NCI-H2081 treated with DMSO at 0.1 percent for 48 hours (cell line): ENCODE measurements at regions not wholly inside any gene's neighbourhood (a gene's known extent, or its start where the extent isn't known, plus 50 kb on each side); places are given as distances from the start of the nearest gene placed in this dataset.
"Not testable (repeated sequence)": the region's sequence is repeated elsewhere in the genome, so short reads cannot be mapped to it uniquely, and the experiment has no call there.

Experiments used
- DNase-seq: peaks from one replicate; lab custom pipeline; 2025; lab: John Stamatoyannopoulos, UW

DNA sequence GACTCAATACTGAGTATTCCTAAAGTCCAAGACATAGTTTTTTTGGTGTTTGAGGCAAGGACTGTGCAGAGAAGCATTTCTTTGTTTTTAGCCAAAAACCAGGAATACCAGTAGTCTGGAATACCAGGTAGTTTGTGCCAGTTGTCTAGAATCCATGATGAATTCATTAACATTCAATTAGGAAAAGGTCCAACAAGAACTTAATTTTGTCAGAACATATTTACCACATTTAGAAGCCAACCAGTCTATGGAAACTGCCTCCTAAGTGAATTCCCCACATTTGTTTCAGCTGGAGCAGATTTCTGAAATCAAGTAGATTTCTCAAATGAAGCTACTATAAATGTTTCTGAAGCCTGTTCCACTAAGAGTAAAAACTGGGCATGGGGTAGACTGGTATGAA is 1584.8 kb upstream of the ADGRL3 start:
- DNase-seq, result no peak

DNA sequence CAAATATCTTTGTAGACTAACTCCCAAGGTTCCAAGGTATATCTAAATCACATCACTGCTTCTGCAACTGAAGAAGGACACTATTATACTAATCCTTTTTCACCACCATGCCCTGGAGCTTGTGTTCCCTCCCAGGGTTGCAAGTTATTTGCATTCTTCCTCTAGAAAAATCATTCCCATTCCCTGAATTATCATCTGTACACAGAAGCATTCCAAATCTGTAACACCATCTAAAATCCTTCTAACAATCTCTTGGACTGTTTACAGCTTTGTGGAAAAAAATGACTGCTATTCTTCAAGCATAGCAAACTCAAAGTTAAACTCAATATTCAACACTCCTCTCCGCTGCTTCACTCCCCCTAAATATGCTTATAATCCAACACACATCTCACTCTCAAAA is 1570.8 kb upstream of the ADGRL3 start:
- no peak for DNase-seq

DNA sequence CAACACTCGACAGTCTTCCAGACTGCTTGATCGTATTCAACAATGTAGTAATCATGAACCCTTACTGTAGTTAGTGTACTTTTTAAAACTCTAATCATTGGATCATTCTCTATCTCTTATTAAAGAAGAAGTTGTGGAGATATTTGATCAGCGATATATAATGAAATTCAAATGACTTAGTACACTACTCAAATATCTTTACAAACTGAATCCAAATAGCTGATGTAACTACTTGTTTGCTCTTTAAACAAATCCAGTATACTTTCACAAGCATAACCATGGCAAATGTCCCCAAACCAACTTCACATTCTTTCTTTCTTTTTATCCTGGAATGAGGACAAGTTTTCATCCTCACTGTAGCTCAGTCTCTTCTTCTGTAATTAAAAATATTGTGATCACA is 1569.9 kb upstream of the ADGRL3 start:
- no peak for DNase-seq

DNA sequence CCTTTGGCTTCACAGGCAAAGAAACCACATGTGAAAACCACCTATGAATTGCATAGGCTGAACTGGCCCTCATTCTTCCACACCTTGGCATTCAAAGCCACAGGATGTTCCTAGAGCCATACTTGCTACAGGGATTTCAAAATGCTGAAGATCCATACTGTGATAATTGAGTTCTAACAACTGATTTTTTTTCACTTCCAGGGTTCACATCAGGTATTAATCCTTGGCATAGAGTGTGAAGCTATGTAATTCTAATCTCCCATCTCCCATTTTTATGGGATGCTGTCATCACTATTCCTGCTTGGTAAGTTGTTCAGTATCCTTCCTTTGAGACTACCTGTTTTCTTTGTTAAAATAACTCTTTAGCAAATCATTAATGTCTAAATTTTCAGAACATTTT is 1569.2 kb upstream of the ADGRL3 start:
- DNase-seq, result no peak

GRCh38 chr4:59637596-59637995 is 1562.5 kb upstream of the ADGRL3 start:
- DNase-seq, result no peak

- DNase-seq, result no peak
These were observed 1556.4 kb upstream of the ADGRL3 start for GRCh38 chr4:59643682-59644081.

DNA sequence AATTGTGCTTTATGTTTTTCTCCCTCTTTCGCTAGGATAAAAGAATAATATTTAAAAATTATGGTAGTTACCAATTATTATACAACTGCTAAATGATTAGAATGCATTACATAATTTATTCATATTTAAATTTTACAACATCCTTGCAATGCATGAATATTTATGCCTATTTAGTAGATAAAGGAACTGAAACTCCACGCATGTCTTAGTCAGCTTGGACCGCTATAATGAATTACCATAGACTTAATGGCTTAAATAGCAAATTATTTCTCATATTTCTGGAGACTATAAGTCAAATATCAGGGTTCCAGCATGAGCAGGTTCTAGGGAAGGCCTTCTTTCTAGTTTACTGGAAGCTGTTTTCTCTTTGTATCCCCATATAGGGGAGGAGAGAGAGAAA is 1555.4 kb upstream of the ADGRL3 start:
- DNase-seq, result no peak

DNA sequence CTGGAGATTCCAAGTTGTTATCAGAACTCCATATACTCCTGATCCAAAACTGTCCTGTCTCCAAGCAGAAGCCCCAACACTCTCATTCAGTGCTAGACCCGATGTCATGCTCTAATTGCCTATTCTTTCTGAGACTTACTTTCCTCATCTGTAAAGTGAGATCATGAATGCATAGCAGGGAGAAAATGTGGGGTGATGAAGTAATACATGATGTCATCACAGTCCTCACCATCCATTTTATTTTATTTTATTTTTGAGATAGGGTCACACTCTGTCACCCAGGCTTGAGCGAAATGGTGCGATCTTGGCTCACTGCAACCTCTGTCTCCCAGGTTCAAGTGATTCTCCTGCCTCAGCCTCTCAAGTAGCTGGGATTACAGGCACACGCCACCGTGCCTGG is 1554.0 kb upstream of the ADGRL3 start:
- DNase-seq, result no peak

GRCh38 chr4:59647011-59647410 is 1553.1 kb upstream of the ADGRL3 start:
- DNase-seq, result no peak

GRCh38 chr4:59647500-59647899 is 1552.6 kb upstream of the ADGRL3 start:
- DNase-seq, result no peak

DNA sequence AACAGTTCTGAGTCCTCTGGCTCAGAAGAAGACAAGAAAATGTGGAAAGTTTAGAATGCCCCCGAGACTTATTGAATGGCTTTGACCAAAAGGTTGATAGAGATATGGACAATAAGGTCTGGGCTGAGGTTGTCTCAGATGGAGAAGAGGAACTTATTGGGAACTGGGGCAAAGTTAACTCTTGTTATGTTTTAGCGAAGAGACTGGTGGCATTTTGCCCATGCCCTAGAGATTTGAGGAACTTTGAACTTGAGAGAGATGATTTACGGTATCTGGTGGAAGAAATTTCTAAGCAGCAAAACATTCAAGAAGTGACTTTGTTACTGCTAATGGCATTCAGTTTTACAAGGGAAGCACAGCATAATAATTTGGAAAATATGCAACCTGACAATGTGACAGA is 1549.3 kb upstream of the ADGRL3 start:
- DNase-seq, result no peak

- no peak for DNase-seq
These were observed 1544.1 kb upstream of the ADGRL3 start for GRCh38 chr4:59655996-59656395.

DNA sequence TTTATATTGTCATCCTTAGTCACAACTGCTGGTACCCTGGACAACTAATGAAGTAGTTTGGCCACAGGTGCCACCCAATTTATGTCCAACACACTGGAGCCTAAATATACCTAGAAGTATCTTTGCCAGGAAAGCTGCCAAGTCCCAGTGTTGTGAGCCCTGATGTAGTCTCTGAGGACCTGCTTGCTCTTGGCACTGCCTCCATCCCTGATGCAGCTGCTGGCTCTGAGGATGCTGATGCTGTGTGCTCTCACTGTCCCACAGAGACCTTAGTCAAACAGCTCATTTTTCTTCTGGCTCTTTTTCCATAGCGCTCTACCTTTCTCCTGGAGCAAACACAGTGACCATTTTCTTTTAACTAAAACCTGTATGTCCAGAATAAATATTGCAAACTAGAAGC is 1535.4 kb upstream of the ADGRL3 start:
- DNase-seq, result no peak

DNA sequence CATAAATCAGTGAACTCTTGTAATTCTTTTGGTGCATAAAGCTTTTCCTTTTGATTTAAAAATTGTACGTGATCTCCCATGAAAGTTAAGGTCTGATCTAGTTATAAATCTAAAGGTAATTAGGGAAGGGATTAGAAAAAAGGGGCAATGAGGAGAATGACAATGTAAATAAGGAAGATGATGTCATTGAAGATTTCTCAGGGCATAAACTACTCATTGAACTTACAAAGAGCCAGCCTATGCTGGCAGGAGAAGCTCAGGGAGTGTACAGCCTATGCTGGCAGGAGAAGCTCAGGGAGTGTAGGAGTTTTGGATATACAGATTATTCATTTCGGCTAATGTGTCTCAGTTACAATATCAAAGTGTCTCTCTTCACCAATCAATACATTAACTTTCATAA is 1533.5 kb upstream of the ADGRL3 start:
- DNase-seq, result no peak

DNA sequence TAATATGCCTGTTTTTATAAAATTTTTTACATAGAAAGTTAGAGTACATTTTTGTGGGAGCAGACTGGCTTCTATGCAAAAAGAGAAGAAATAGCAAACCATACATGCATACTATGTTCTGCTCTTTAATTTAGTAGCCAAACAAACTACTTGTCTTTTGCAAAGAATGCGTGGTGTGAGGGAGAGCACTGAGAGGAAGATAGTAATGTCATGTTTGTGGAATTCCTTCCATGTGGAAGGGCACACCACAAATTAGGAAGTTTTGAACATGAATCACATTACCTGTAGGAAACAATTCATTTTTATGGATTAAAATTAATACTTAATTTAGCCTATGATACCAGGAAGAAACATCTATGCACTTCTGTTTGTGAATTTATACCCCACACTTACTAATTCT is 1529.1 kb upstream of the ADGRL3 start:
- no peak for DNase-seq

DNA sequence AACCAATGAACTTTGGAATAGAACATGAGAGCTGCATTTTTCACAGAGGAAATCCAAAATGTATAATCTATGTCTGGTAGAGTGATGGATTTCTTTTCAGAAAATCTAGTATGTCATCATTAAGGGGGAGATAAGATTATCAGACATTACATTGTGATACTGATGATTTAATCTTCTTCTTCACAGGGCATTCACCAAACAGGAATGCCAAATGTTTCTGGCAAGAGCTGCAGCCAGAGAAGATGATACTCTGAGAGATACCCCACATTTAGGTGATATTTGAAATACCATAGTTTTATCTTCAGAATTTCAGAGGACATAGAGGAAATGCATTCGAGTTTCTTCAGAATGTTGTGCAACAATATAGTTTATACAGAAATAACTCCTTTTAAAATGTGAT is 1523.7 kb upstream of the ADGRL3 start:
- no peak for DNase-seq

DNA sequence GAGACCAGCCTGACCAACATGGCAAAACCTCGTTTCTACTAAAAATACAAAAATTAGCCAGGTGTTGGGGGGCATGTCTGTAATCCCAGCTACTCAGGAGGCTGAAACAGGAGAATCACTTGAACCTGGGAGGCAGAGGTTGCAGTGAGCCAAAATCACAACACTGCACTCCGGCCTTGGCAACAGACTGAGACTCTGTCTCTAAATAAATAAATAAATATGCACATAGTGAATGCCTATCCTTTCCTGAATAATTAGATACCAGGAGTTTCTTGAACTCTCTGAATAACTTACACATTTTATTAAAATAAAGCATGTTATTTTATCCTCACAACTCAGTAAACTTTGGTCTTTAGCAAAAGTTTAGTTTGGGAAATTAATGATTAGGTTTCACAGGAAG is 1523.1 kb upstream of the ADGRL3 start:
- DNase-seq, result not testable (repeated sequence)

- DNase-seq, result no peak
These were observed 1514.5 kb upstream of the ADGRL3 start for GRCh38 chr4:59685626-59686025.

GRCh38 chr4:59689149-59689548 is 1511.0 kb upstream of the ADGRL3 start:
- DNase-seq, result no peak

DNA sequence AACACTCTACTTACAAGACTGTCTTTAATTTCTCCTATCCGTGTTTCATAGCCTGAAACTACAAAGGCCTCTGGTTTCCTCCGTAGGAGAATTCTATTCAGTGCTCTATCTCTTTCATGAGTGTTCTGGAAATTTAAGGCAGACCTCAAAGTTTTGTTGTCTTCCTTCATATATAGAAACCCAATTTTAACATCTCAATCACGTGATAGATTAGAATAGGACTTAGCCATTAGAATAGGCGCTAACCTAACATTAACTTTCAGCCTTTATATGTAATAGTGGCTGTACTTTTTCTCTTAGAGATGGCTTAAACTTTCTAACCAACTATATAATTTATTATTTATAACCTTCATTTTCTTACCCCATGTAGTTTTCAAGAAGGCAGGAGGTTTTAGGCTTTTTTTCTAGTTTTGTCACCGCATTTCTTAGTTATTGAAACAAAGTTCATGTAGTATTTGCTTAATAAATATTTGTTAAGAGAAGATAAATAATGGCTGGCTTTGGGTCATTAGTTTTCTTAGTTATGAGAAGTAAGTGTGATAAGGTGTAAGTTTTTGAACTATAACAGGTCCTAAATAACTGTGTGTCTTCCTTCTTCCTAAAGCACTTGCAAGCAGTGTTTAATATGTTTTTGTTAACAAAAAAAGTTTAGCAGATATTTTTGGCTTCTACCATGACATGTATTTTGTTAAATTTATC is 1504.6 kb upstream of the ADGRL3 start:
- DNase-seq, result no peak

DNA sequence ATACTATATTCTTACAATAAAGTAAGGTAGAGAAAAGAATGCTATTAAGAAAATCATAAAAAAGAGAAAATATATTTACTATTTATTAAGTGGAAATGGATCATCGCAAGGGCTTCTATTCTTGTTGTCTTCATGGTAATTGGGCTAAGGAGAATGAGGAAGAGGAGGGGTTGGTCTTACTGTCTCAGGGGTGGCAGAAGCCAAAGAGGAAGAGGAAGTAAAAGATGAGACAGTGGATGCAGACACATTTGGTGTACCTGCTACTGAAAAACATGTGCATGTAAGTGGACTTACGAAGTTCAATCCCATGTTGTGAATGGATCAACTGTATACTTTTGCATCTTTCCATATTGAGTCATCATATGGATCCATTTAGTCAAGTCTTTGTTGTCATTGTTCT is 1502.1 kb upstream of the ADGRL3 start:
- no peak for DNase-seq

GRCh38 chr4:59700651-59701050 is 1499.5 kb upstream of the ADGRL3 start:
- DNase-seq, result no peak

- DNase-seq, result no peak
These were observed 1495.5 kb upstream of the ADGRL3 start for GRCh38 chr4:59704616-59705015.

DNA sequence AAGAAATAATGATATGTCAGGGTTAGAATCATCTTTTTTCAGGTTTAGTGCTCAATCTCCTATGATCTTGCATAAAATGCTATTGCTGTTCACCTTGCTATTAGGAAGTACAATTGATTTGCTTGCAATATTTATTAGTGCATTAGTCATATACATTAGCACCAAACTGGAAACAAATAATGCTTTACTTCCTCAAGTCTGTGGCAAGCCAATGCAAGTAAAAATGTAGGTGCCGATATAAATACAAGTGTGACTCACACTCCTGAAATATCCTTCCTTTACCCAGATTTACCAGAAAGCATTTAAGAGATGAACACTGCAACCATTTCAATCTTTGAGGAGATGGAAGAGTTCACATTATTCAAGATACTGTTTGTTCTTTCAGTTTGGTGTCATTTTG is 1487.7 kb upstream of the ADGRL3 start:
- no peak for DNase-seq

DNA sequence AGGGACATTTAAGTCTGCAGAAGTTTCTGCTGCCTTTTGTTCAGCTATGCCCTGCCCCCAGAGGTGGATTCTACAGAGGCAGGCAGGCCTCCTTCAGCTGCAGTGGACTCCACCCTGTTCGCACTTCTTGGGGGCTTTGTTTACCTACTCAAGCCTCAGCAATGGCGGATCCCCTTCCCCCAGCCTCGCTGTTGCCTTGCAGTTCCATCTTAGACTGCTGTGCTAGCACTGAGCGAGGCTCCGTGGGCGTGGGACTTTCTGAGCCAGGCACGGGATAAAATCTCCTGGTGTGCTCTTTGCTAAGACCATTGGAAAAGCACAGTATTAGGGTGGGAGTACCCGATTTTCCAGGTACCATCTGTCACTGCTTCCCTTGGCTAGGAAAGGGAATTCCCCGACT is 1475.8 kb upstream of the ADGRL3 start:
- DNase-seq, result not testable (repeated sequence)
